PC-3 (cell line): ENCODE measurements at regions not wholly inside any gene's neighbourhood (a gene's known extent, or its start where the extent isn't known, plus 50 kb on each side); places are given as distances from the start of the nearest gene placed in this dataset.

Experiments used
- CTCF ChIP-seq: fragments of 300-600 bp; sonication (generic); conservative IDR thresholded peaks from 2 replicates; pipeline ENCODE4 v1.5.1; 2017; ENCODE audit warnings: antibody characterized with exemption, low read depth, mild to moderate bottlenecking, low read length
- EZH2 ChIP-seq: fragments of 300-600 bp; sonication (generic); IDR thresholded peaks from one replicate; pipeline ENCODE4 v1.6.1; 2017; ENCODE audit warnings: antibody characterized with exemption, mild to moderate bottlenecking, low read length; ENCODE audit not compliant: unreplicated experiment
- EZH2phosphoT487 ChIP-seq: fragments of 300-600 bp; sonication (generic); IDR thresholded peaks from 2 replicates; pipeline ENCODE4 v1.6.1; 2018; ENCODE audit warnings: mild to moderate bottlenecking, antibody characterized with exemption, low read length, borderline replicate concordance

- TF ChIP-seq CTCF (no peak), EZH2 (no peak), EZH2phosphoT487 (no peak)
These were observed 105.4 kb upstream of the PLET1 start for GRCh38 chr11:112366012-112366411.
